Stimulated activated memory B cell treated with anti-CD40 and anti-IgM and Interleukin-4, amounts not matched to agents 10 μg/mL and 1 μg/mL and 100 μg/mL, for 72 hours (primary cell): ENCODE measurements at regions not wholly inside any gene's neighbourhood (a gene's known extent, or its start where the extent isn't known, plus 50 kb on each side); places are given as distances from the start of the nearest gene placed in this dataset.
"Not testable (repeated sequence)": the region's sequence is repeated elsewhere in the genome, so short reads cannot be mapped to it uniquely, and the experiment has no call there.

Experiments used
- ATAC-seq: fragments of 150-1000 bp; cut with Tn5 transposase; 2 replicates; pipeline ENCODE4 v1.10.0; 2021
- H3K27ac Mint-ChIP-seq: one replicate; pipeline ENCODE4 v1.8.0; 2022; ENCODE audit warnings: mild to moderate bottlenecking, mixed read lengths
- H3K27me3 Mint-ChIP-seq: one replicate; pipeline ENCODE4 v1.8.0; 2022; ENCODE audit warnings: mixed read lengths
- H3K36me3 Mint-ChIP-seq: one replicate; pipeline ENCODE4 v1.8.0; 2022; ENCODE audit warnings: mixed read lengths
- H3K4me1 Mint-ChIP-seq: one replicate; pipeline ENCODE4 v1.8.0; 2022; ENCODE audit warnings: mixed read lengths
- H3K4me3 Mint-ChIP-seq: one replicate; pipeline ENCODE4 v1.8.0; 2022; ENCODE audit warnings: mild to moderate bottlenecking, moderate library complexity, mixed read lengths
- H3K9me3 Mint-ChIP-seq: one replicate; pipeline ENCODE4 v1.8.0; 2022; ENCODE audit warnings: mixed read lengths

- H3K36me3 Mint-ChIP-seq, ATAC-seq, H3K4me3 Mint-ChIP-seq, H3K9me3 Mint-ChIP-seq, H3K27me3 Mint-ChIP-seq, H3K27ac Mint-ChIP-seq, H3K4me1 Mint-ChIP-seq: not testable (repeated sequence)
Observed at GRCh38 chrX:1085871-1086270, 126.6 kb downstream of the CRLF2 start.

GRCh38 chrX:1084689-1085088, 127.8 kb downstream of the CRLF2 start:
- Mint-ChIP-seq H3K36me3 (no peaks in the 10 kb centered on the region), H3K4me1 (no peaks in the 10 kb centered on the region), H3K4me3 (no peak overlapping the region), H3K27me3 (no peaks in the 10 kb centered on the region), H3K9me3 (peaks cover 10% of the 10 kb centered on the region), H3K27ac (no peak overlapping the region)
- ATAC-seq = no peak

GRCh38 chrX:1076871-1077651, 135.4 kb downstream of the CRLF2 start:
- Mint-ChIP-seq H3K4me3 (no peak overlapping the region), H3K9me3 (peaks cover 13% of the 10 kb centered on the region)
- no peak for ATAC-seq

GRCh38 chrX:1075741-1076140, 136.7 kb downstream of the CRLF2 start:
- Mint-ChIP-seq H3K4me3 (no peak overlapping the region), H3K9me3 (peaks cover 13% of the 10 kb centered on the region)

More at GRCh38 chrX:1076871-1077651, 135.4 kb downstream of the CRLF2 start:
- H3K4me1 Mint-ChIP-seq = no peaks in the 10 kb centered on the region
- no peak overlapping the region for H3K27ac Mint-ChIP-seq
- peaks cover 7% of the 10 kb centered on the region for H3K36me3 Mint-ChIP-seq
- peaks cover 10% of the 10 kb centered on the region for H3K27me3 Mint-ChIP-seq

GRCh38 chrX:1075156-1075555, 137.3 kb downstream of the CRLF2 start:
- no peaks in the 10 kb centered on the region for H3K4me1 Mint-ChIP-seq
- peaks cover 18% of the 10 kb centered on the region for H3K9me3 Mint-ChIP-seq
- H3K4me3 Mint-ChIP-seq = no peak overlapping the region
- no peak for ATAC-seq
- peaks cover 7% of the 10 kb centered on the region for H3K36me3 Mint-ChIP-seq
- no peak overlapping the region for H3K27ac Mint-ChIP-seq
- H3K27me3 Mint-ChIP-seq = peaks cover 19% of the 10 kb centered on the region

More at GRCh38 chrX:1075741-1076140, 136.7 kb downstream of the CRLF2 start:
- peaks cover 7% of the 10 kb centered on the region for H3K36me3 Mint-ChIP-seq
- no peak for ATAC-seq
- H3K4me1 Mint-ChIP-seq = no peaks in the 10 kb centered on the region
- peaks cover 13% of the 10 kb centered on the region for H3K27me3 Mint-ChIP-seq
- no peak overlapping the region for H3K27ac Mint-ChIP-seq

GRCh38 chrX:1074755-1075154, 137.7 kb downstream of the CRLF2 start:
- Mint-ChIP-seq H3K4me1 (no peaks in the 10 kb centered on the region), H3K9me3 (peaks cover 18% of the 10 kb centered on the region), H3K27ac (no peak overlapping the region), H3K4me3 (no peak overlapping the region), H3K36me3 (peaks cover 7% of the 10 kb centered on the region), H3K27me3 (peaks cover 21% of the 10 kb centered on the region)
- no peak for ATAC-seq

- Mint-ChIP-seq H3K4me3 (no peak overlapping the region), H3K36me3 (peaks cover 7% of the 10 kb centered on the region), H3K4me1 (no peaks in the 10 kb centered on the region), H3K27ac (no peak overlapping the region), H3K9me3 (peaks cover 18% of the 10 kb centered on the region), H3K27me3 (peaks cover 21% of the 10 kb centered on the region)
- no peak for ATAC-seq
Observed at GRCh38 chrX:1074172-1074571, 138.3 kb downstream of the CRLF2 start.

- no peak for ATAC-seq
- no peaks in the 10 kb centered on the region for H3K4me1 Mint-ChIP-seq
- peaks cover 21% of the 10 kb centered on the region for H3K27me3 Mint-ChIP-seq
- H3K36me3 Mint-ChIP-seq = peaks cover 7% of the 10 kb centered on the region
- H3K4me3 Mint-ChIP-seq = no peak overlapping the region
- peaks cover 18% of the 10 kb centered on the region for H3K9me3 Mint-ChIP-seq
- H3K27ac Mint-ChIP-seq = no peak overlapping the region
Observed at GRCh38 chrX:1072637-1073377, 139.6 kb downstream of the CRLF2 start.

GRCh38 chrX:1071351-1071750, 141.1 kb downstream of the CRLF2 start:
- Mint-ChIP-seq H3K36me3 (peaks cover 7% of the 10 kb centered on the region), H3K27ac (no peak overlapping the region), H3K9me3 (peaks cover 18% of the 10 kb centered on the region), H3K27me3 (peaks cover 21% of the 10 kb centered on the region), H3K4me3 (no peak overlapping the region), H3K4me1 (no peaks in the 10 kb centered on the region)
- no peak for ATAC-seq

GRCh38 chrX:1062351-1062750, 150.1 kb downstream of the CRLF2 start:
- no peak for ATAC-seq
- Mint-ChIP-seq H3K9me3 (peaks cover 10% of the 10 kb centered on the region), H3K27ac (no peak overlapping the region), H3K36me3 (no peaks in the 10 kb centered on the region), H3K27me3 (no peaks in the 10 kb centered on the region), H3K4me3 (no peak overlapping the region), H3K4me1 (no peaks in the 10 kb centered on the region)

GRCh38 chrX:1060562-1060960, 151.9 kb downstream of the CRLF2 start:
- no peak for ATAC-seq
- H3K27me3 Mint-ChIP-seq = no peaks in the 10 kb centered on the region
- no peak overlapping the region for H3K27ac Mint-ChIP-seq
- H3K4me3 Mint-ChIP-seq = no peak overlapping the region
- no peaks in the 10 kb centered on the region for H3K4me1 Mint-ChIP-seq
- no peaks in the 10 kb centered on the region for H3K36me3 Mint-ChIP-seq
- H3K9me3 Mint-ChIP-seq = peaks cover 10% of the 10 kb centered on the region

GRCh38 chrX:1059576-1060561, 152.6 kb downstream of the CRLF2 start:
- Mint-ChIP-seq H3K9me3 (peaks cover 10% of the 10 kb centered on the region), H3K4me3 (no peak overlapping the region), H3K27ac (no peak overlapping the region), H3K4me1 (no peaks in the 10 kb centered on the region), H3K36me3 (no peaks in the 10 kb centered on the region), H3K27me3 (no peaks in the 10 kb centered on the region)
- ATAC-seq = no peak

GRCh38 chrX:1053600-1053999, 158.8 kb downstream of the CRLF2 start:
- not testable (repeated sequence) for H3K4me3 Mint-ChIP-seq, H3K27me3 Mint-ChIP-seq

GRCh38 chrX:1053072-1053471, 159.4 kb downstream of the CRLF2 start:
- Mint-ChIP-seq H3K27me3 (no peaks in the 10 kb centered on the region), H3K4me3 (no peak overlapping the region), H3K9me3 (no peaks in the 10 kb centered on the region), H3K36me3 (no peaks in the 10 kb centered on the region), H3K27ac (no peak overlapping the region), H3K4me1 (no peaks in the 10 kb centered on the region)
- no peak for ATAC-seq

More at GRCh38 chrX:1053600-1053999, 158.8 kb downstream of the CRLF2 start:
- ATAC-seq, H3K9me3 Mint-ChIP-seq, H3K36me3 Mint-ChIP-seq, H3K4me1 Mint-ChIP-seq, H3K27ac Mint-ChIP-seq: not testable (repeated sequence)

GRCh38 chrX:1052021-1052420, 160.4 kb downstream of the CRLF2 start:
- Mint-ChIP-seq H3K9me3 (peaks cover 4% of the 10 kb centered on the region), H3K27ac (no peak overlapping the region), H3K36me3 (no peaks in the 10 kb centered on the region), H3K27me3 (no peaks in the 10 kb centered on the region), H3K4me1 (no peaks in the 10 kb centered on the region), H3K4me3 (no peak overlapping the region)
- no peak for ATAC-seq
